Panc1 (cell line): ENCODE measurements at regions not wholly inside any gene's neighbourhood (a gene's known extent, or its start where the extent isn't known, plus 50 kb on each side); places are given as distances from the start of the nearest gene placed in this dataset.

Source experiments
- ATAC-seq: fragments of 200-7000 bp; cut with Tn5 transposase; 2 replicates; pipeline ENCODE4 v1.9.1; 2020; ENCODE audit warnings: mild to moderate bottlenecking, moderate library complexity
- BruUV-seq: library from RNA; stranded (reverse); fragments of 400-500 nt; replicated peaks from 2 replicates; lab custom pipeline; 2021; lab: Mats Ljungman, UMichigan
- CTCF ChIA-PET: fragments of 300-600 bp; sonication (Branson Sonifier 250); formaldehyde crosslinking; loops from one replicate; lab custom pipeline; 2022; ENCODE audit warnings: antibody characterized with exemption; lab: Charles Lee
- POLR2A ChIA-PET: fragments of 300-600 bp; sonication (Branson Sonifier 250); formaldehyde crosslinking; loops from one replicate; lab custom pipeline; 2022; ENCODE audit warnings: antibody characterized with exemption; lab: Charles Lee
- DNase-seq: peaks from one replicate; pipeline ENCODE4 v3.0.0-alpha.2; 2010; ENCODE audit warnings: low read depth, low spot score
- H3K27ac ChIP-seq: 2 replicates; pipeline ENCODE4 v1.5.1; 2011; ENCODE audit warnings: mild to moderate bottlenecking, low read length, inconsistent platforms
- H3K27me3 ChIP-seq: fragments of 200-500 bp; sonication (Bioruptor generic); 2 replicates; pipeline ENCODE4 v1.6.0; 2014; ENCODE audit warnings: low read length, inconsistent platforms; ENCODE audit not compliant: control insufficient read depth, insufficient read depth
- H3K36me3 ChIP-seq: fragments of 200-500 bp; sonication (Bioruptor generic); 2 replicates; pipeline ENCODE4 v1.5.1; 2014; ENCODE audit warnings: inconsistent platforms, mild to moderate bottlenecking, low read length, moderate library complexity; ENCODE audit not compliant: control insufficient read depth, insufficient read depth
- H3K4me1 ChIP-seq: 2 replicates; pipeline ENCODE4 v1.5.1; 2011; ENCODE audit warnings: inconsistent platforms, mild to moderate bottlenecking, low read length, moderate library complexity; ENCODE audit not compliant: control insufficient read depth, insufficient read depth
- H3K4me3 ChIP-seq, 2 experiments: 2 replicates each; pipeline ENCODE4 v1.5.1; 2011 to 2012; ENCODE audit warnings: low read depth in 2 of 2, low read length in 2 of 2, mild to moderate bottlenecking in 2 of 2, inconsistent platforms in 1 of 2, moderate library complexity in 1 of 2
- H3K9me3 ChIP-seq: fragments of 200-500 bp; sonication (Bioruptor generic); 2 replicates; pipeline ENCODE4 v1.5.1; 2014; ENCODE audit warnings: low read depth, mild to moderate bottlenecking, inconsistent platforms, low read length, moderate library complexity; ENCODE audit not compliant: control insufficient read depth, insufficient read depth
- POLR2AphosphoS5 ChIP-seq: IDR thresholded peaks from 2 replicates; pipeline ENCODE4 v1.6.1; 2012; ENCODE audit warnings: mild to moderate bottlenecking, low read depth, low read length, moderate library complexity
- REST ChIP-seq, 2 experiments: IDR thresholded peaks; 2 replicates each; pipeline ENCODE4 v1.6.1; 2011 to 2012; ENCODE audit warnings: low read depth in 2 of 2, control low read depth in 1 of 2, low read length in 1 of 2, mild to moderate bottlenecking in 1 of 2, moderate library complexity in 1 of 2; ENCODE audit not compliant: insufficient read depth in 1 of 2
- SIN3A ChIP-seq: IDR thresholded peaks from 2 replicates; pipeline ENCODE4 v1.6.1; 2012; ENCODE audit warnings: low read depth, mild to moderate bottlenecking, low read length, moderate library complexity, borderline replicate concordance; ENCODE audit not compliant: insufficient read depth
- TCF7L2 ChIP-seq: IDR thresholded peaks from 2 replicates; pipeline ENCODE4 v1.6.1; 2011; ENCODE audit warnings: mild to moderate bottlenecking, low read depth, low read length, inconsistent platforms
- in situ Hi-C: cut with HindIII; loops from 2 replicates; pipeline ENCODE4 v1.10.0; 2016; ENCODE audit warnings: low sequenced_read_pairs, low pct_unique_long_range_greater_than_20kb
- intact Hi-C: fragments of 100-400 bp; cut with micrococcal nuclease; formaldehyde crosslinking; loops from one replicate; pipeline ENCODE4 v1.10.0; 2022; ENCODE audit not compliant: unreplicated experiment
- TF ChIP-seq, protein P1 (sequence below): fragments of 450-650 bp; IDR thresholded peaks from 2 replicates; pipeline ENCODE4 v1.5.1; 2017; ENCODE audit warnings: mild to moderate bottlenecking

DNA sequence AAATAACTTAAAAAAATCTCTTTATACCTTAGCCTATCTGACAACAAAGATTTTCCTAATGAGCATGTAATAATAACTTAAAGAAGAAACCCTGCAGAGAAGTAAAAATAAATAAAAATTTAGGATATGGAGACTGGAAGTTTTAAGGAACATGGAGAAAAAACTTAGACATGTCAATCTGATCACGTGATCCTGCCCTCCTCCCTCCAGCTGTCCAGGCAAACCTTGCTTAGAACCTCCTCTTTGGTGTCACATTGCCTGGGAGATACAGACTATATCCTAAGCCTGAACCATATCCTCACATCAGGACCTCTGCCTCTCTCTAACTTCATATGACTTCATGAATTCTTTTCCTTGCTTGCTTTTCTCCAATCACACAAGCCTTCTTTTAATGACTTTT lies 275.5 kb downstream of the CNTN3 start:
- H3K36me3 ChIP-seq: no peaks in the 10 kb centered on the region
- intact Hi-C loops (no loop called here), in situ Hi-C loops (no loop called here)
- no peaks in the 10 kb centered on the region for H3K4me1 ChIP-seq
- CTCF ChIA-PET: no interaction called here
- DNase-seq: no peak
- POLR2A ChIA-PET: no interaction called here
- no peaks in the 10 kb centered on the region for H3K9me3 ChIP-seq
- H3K27me3 ChIP-seq: no peaks in the 10 kb centered on the region
- no TSS peak for BruUV-seq
- TF ChIP-seq SIN3A: no peak
- TF ChIP-seq REST (IDR thresholded peaks at IDR 0.05; ENCODE audit: insufficient read depth in 1 of 2, low read depth in 2 of 2, low read length in 1 of 2): no peak
- no peak for TF ChIP-seq TCF7L2
- no peak for TF ChIP-seq POLR2AphosphoS5
- TF ChIP-seq, protein P1, sequence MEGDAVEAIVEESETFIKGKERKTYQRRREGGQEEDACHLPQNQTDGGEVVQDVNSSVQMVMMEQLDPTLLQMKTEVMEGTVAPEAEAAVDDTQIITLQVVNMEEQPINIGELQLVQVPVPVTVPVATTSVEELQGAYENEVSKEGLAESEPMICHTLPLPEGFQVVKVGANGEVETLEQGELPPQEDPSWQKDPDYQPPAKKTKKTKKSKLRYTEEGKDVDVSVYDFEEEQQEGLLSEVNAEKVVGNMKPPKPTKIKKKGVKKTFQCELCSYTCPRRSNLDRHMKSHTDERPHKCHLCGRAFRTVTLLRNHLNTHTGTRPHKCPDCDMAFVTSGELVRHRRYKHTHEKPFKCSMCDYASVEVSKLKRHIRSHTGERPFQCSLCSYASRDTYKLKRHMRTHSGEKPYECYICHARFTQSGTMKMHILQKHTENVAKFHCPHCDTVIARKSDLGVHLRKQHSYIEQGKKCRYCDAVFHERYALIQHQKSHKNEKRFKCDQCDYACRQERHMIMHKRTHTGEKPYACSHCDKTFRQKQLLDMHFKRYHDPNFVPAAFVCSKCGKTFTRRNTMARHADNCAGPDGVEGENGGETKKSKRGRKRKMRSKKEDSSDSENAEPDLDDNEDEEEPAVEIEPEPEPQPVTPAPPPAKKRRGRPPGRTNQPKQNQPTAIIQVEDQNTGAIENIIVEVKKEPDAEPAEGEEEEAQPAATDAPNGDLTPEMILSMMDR: no peak
- no peak overlapping the region for H3K27ac ChIP-seq
- H3K4me3 ChIP-seq: no peak overlapping the region
- no peak for ATAC-seq

DNA sequence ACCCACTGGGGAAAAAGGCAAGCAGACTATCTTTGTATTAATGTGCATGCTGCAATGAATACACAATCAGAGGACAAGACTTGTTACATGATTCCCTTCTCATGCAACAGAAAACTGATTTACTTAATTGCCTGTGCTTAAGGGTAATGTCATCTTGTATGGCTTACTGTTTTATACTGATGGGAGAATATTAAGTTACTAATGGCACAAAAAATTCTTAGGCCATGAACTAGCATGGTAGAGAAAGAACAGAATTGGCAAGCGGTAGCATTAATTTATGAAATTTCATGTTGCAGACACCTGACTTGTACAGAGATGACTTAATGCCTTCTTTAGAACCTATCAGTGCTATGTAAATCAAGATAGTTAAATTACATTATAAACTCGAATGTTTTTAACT lies 282.3 kb downstream of the CNTN3 start:
- H3K9me3 ChIP-seq: no peaks in the 10 kb centered on the region
- ChIA-PET CTCF (no interaction called here), POLR2A (interaction anchor here (0.6 kb wide), 1 partner anchor 362 kb away, joined by 3 read pairs; no protein-coding TSS in a partner anchor)
- DNase-seq (no peak), ATAC-seq (no peak)
- no TSS peak for BruUV-seq
- intact Hi-C loops: no loop called here
- H3K4me3 ChIP-seq: no peak overlapping the region
- no peaks in the 10 kb centered on the region for H3K4me1 ChIP-seq
- in situ Hi-C loops: no loop called here
- no peak for TF ChIP-seq POLR2AphosphoS5
- no peak for TF ChIP-seq TCF7L2
- no peak for TF ChIP-seq SIN3A
- TF ChIP-seq REST (IDR thresholded peaks at IDR 0.05; ENCODE audit: insufficient read depth in 1 of 2, low read depth in 2 of 2, low read length in 1 of 2): no peak
- TF ChIP-seq, protein P1: no peak
- H3K36me3 ChIP-seq: no peaks in the 10 kb centered on the region
- no peaks in the 10 kb centered on the region for H3K27me3 ChIP-seq
- H3K27ac ChIP-seq: no peak overlapping the region
